ENCODE measurements at regions not wholly inside any gene's neighbourhood (a gene's known extent, or its start where the extent isn't known, plus 50 kb on each side); places are given as distances from the start of the nearest gene placed in this dataset.

- TF ChIP-seq CEBPZ (IDR thresholded peaks at IDR 0.05; ENCODE audit: low read depth, low read length) (no peak), HDGF (IDR thresholded peaks at IDR 0.05) (no peak), TBL1XR1 (IDR thresholded peaks at IDR 0.05; ENCODE audit: low read depth, low read length) (no peak), REST (IDR thresholded peaks at IDR 0.05; ENCODE audit: low read depth, low read length) (no peak), DPF2 (IDR thresholded peaks at IDR 0.05) (no peak), POLR2AphosphoS2 (IDR thresholded peaks at IDR 0.05; ENCODE audit: low read depth, low read length) (no peak), E4F1 (IDR thresholded peaks at IDR 0.05; ENCODE audit: borderline replicate concordance, partially characterized antibody) (no peak), ZZZ3 (IDR thresholded peaks at IDR 0.05; ENCODE audit: control insufficient read depth, insufficient read length, low read depth) (no peak), NFYB (IDR thresholded peaks at IDR 0.05; ENCODE audit: insufficient read depth, low read depth, low read length) (no peak), KAT2A (conservative IDR thresholded peaks at IDR 0.05; ENCODE audit: control insufficient read depth, low read depth, low read length) (no peak)
Observed at GRCh38 chr10:110433740-110434139, 64.0 kb upstream of the DUSP5 start (continued).
